GM18517 (cell line): ENCODE measurements at regions not wholly inside any gene's neighbourhood (a gene's known extent, or its start where the extent isn't known, plus 50 kb on each side); places are given as distances from the start of the nearest gene placed in this dataset.

Source experiments
- ATAC-seq: cut with Tn5 transposase; IDR thresholded peaks from one replicate; pipeline ENCODE4 v1.9.1; 2021; ENCODE audit warnings: mild to moderate bottlenecking, moderate library complexity; ENCODE audit not compliant: unreplicated experiment

DNA sequence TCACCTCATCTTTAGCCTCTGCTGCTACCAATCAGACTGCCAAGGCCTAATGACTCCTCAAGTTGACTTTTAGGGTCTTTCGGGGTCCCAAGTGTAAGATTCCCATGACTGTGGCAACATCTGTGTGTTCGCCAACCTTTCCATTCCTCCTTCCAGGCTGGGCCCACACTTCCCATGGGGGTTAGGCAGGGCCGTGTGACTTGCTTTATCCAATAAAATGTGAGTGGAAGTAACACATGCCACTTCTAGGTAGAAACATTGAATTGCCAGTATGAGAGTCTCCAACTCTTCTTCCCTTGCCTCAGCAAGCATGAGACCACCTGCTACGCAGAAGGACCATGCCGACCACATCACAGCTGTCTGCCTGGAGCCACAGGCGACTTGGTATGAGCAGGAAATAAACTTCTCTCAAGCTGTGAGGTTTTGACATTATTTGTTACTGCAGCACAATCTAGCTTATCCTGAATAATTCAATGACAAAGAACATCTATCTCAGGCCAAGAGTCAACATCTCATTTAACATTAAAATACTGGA is 190.4 kb upstream of the IER5L start:
- no peak for ATAC-seq

GRCh38 chr9:129367287-129367686 is 189.2 kb upstream of the IER5L start:
- no peak for ATAC-seq

DNA sequence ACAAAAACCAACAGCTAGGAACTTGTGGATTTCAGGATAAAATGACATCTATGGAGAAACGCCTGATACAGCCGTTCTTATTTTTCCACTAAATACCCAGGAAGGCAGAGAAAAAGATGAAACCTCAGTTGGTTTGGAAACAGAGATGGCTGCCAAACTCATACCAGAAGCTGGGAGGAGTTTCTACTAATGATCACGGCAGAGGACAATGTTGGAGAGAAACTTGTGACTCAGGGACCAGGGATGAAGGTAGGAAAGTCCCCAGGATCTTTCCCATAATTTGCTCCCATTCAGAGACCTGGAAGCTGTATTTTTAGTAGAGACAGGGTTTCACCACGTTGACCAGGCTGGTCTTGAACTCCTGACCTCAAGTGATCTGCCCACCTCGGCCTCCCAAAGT is 187.1 kb upstream of the IER5L start:
- no peak for ATAC-seq

GRCh38 chr9:129363216-129363873 is 185.3 kb upstream of the IER5L start:
- ATAC-seq: no peak

- no peak for ATAC-seq
Measured at GRCh38 chr9:129362287-129363000, 184.4 kb upstream of the IER5L start.

DNA sequence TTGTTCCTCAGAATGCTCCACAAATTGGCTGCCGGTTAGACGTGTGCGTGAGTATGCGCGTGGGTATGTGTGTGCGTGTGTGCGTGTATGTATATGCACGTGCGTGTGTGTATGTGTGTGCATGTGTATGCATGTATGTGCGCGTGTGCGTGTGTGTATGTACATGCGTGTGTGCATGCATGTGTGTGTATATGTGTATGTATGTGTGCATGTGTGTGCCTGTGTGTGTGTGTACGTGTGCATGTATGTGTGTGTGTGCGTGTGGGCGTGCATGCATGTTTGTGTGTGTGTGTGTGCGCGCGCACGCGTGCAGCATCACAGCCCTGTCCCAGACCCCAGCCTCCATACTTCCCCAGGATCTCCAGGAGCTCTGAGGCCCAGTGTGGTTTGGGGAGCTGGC is 183.1 kb upstream of the IER5L start:
- ATAC-seq: no peak

DNA sequence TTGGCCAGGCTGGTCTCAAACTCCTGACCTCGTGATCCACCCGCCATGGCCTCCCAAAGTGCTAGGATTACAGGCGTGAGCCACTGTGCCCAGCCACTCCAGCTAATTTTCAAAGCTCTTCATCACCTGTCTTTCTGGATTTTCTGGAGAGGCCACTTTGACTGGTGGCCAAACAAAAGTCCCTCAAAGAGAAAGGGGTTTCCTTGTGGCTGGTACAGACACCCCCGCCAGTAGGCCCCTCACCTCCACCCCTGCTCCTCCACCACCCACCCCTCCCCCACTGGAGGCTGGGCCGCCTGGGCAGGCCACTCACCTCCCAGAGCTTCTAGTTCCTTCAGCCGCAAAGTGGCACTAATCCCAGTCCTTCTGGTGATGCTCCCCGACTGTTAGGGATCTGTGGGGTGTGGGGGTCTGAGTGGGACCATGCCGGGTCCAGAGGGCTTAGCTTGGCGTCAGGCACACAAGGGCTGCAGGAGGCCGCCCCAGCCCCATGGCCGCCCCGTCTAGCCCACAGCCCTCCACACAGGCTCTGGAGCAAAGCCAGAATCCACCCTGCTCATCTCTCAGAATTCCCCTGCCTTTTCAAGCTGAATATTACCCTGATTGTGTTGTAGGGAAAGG is 182.0 kb upstream of the IER5L start:
- ATAC-seq: no peak

DNA sequence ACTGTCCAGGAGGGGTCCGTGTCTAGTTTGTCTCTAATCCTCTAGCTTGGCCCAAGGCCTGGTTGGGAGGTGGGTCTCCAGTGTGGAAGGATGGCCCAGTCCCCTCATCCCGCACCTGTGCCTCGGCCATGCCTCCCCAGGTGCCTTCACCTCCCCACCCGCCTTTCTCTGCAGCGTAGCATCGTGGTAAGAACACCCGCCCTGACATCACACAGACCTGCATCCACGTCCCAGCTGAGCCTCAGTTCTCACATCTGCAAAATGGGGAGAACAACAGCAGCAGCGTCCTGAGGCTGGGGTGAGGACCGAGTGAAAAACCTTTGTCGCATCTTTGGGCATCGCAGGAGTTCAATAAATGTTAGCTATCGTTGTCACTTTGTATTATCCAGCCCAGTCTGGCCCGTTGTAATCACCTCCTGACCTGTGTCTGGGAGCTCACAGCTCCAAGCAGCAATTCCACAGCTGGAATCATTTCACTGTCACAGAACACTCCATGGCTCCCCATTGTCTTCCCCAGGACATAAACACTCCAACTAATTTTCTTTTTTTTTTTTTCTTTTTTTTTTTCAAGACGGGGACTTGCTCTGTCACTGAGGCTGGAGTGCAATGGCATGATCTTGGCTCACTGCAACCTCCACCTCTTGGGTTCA is 181.2 kb upstream of the IER5L start:
- ATAC-seq: no peak

DNA sequence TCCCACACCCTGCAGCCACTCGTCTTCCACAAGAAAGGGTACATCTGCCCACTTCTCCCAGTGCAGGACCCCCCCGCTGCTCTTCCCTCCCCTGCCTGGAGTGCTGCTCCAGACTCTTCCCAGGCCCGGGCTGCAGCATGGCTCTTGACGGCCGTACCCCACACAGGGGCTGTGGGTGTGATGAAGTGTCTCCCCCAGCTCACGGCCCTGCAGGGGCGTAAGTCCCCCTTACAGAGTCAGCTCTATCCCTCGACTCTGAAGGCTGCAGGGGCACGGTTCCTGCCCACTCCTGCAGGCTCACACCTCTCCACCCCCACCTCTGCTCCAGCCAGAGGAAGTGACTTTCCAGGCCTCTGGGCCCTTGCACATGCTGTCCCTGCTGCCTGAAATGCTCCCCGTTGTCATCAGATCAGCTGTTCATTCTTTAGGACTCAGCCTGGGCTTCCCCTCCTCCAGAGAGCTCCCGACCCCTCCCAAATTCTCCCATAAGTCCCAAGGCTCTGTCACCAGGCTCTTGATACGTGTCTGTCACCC is 180.6 kb upstream of the IER5L start:
- ATAC-seq: no peak

GRCh38 chr9:129357773-129358245 is 179.7 kb upstream of the IER5L start:
- ATAC-seq: no peak

- ATAC-seq: no peak
Measured at GRCh38 chr9:129356871-129357772, 179.1 kb upstream of the IER5L start.

- no peak for ATAC-seq
Measured at GRCh38 chr9:129355631-129356030, 177.6 kb upstream of the IER5L start.

GRCh38 chr9:129354498-129354897 is 176.4 kb upstream of the IER5L start:
- ATAC-seq: no peak

DNA sequence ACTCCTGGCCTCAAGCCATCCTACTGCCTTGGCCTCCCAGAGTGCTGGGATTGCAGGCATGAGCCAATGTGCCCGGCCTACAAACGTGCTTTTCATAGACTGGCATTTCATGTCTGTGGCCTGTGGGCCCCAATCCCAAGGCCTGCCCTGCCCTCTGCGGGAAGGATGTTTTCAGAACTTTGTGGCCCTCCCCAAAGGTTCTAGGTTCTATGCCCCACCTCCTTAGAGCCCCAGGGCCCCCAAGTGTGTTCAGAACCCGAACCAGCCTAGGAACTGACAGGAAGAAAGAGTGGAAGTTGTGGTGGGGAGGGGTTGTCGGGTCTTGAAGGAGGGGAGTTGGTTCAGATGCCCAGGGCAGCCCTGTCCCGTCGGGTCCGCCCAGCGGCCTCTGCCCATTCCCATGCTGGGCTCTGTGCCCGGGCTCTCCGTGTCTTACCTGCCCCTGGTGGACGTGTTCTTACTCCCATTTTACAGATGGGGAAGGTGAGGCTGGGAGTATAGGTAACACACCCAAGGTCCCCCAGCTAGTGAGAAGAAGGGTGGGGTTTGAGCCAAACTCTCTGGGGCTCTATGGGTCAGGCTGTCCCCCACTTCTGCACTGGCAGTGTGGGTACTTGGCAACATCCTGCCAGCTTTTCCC is 175.8 kb upstream of the IER5L start:
- ATAC-seq: no peak

- no peak for ATAC-seq
Measured at GRCh38 chr9:129352146-129352865, 174.2 kb upstream of the IER5L start.

DNA sequence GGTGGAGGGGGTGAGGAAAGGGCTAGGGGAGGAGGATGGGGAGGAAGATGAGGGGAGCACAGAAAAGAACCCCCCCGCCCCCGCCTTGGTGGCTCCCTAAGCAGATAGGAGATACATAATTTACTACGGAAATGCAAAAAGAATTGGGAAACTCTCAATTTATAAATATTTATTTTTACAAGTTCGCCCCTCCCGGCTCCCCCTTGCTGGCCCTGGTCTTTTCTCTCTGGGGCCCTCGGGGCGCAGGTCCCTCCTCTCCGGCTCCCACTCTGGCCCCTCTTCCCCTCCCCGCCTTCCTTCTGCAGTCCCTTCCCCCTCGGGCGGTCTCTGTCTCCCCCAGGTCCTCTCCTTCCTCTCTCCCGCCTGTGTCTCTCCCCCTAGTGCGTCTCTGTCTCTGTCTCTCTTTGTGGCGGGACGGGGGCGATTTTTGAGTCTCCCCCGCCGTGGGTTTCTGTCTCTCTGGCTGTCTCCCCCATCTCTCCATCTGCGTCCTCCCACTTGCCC is 173.6 kb upstream of the IER5L start:
- no peak for ATAC-seq

DNA sequence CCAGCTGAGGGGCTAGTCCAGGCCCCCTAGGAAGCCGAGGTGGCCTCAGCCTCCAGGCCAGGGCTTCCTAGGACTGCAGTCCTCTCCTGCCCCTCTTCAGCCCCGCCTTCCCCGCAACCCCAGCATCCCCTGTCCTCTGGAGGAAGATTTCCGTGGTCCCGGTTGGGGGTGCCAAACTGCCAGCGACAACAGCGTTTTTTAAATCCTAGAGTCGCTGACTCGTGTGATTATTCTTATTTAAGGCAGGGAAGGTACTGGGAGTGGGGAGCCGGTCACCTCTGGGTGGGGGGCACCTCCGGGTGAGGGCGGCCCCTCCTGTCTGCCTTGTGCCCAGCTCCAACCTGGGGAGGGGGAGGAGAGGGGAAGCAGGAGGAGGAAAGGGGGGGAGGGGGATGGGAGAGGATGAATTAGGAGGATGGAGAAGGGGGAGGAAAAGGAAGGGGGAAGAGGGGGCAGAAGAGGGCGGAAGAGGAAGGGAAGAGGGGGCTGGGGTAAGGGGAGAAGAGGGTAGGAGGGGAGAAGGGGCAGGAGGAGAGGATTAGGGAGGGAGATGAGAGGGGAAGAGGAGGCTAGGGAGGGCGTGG is 173.1 kb upstream of the IER5L start:
- ATAC-seq: no peak

- ATAC-seq: no peak
Measured at GRCh38 chr9:129350143-129350935, 172.3 kb upstream of the IER5L start.
